ENCODE measurements at regions not wholly inside any gene's neighbourhood (a gene's known extent, or its start where the extent isn't known, plus 50 kb on each side); places are given as distances from the start of the nearest gene placed in this dataset.

DNA sequence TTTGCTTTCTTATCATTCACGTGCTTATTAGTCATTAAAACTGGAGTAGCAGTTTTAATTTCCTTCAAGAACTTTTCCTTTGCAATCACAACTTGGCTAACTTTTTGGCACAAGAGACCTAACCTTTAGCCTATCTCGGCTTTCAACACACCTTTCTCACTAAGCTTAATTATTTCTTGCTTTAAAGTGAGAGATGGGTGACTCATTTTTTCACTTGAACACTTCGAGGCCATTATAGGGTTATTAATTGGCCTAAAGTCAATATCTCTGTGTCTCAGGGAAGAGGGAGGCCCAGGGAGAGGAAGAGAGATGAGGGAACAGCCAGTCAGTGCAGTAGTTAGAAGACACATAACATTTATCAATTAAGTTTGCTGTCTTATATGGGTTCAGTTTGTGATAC, 289.8 kb downstream of the RBM43 start:
- no peak for DNase-seq

DNA sequence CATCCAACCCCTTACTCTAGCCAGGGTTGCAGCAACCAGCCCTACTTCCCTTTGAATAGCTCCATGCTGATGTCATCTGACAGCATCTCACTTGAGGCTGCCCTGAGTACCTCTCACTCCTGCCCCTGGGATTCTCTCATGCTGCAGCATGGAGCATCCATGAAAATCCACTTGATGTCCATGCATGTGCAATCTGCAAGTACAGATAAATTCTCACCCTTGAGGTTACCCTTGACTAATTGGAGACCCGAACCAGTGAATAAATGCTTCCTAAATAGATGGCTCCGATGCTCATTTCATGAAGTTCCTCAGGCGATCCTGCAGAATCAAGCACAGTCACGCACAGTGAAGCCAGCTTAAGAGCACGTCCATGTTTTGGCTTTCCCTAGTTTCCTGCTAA, 298.3 kb downstream of the RBM43 start:
- no peak for DNase-seq

DNA sequence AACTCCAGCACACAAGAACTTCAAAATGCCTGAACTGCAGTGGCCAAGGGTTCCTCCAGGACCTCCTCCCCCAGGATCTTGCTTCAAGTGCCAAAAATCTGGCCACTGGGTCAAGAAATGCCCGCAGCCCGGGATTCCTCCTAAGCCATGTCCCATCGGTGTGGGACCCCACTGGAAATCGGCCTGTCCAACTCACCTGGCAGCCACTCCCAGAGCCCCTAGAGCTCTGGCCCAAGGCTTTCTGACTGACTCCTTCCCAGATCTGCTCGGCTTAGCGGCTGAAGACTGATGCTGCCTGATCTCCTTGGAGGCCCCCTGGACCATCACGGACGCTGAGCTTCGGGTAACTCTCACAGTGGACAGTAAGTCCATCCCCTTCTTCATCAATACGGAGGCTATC, 306.4 kb downstream of the RBM43 start:
- DNase-seq, result no peak

DNA sequence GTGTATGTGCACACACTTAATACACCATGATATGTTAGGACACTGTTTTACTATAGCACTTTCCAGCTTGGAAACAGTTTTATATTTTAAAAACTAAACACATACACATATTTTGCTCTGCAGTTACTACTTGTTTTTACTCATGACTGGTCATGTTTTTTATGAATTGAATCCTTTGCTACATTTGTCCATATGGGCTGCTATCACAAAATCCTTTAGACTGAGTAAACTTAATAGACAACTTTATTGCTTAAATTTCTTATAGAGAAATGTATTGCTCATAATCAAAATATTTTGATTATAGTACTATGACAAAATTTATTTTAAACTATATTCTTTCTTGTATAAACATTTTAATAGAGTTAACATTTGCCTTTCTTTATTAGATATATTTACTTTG, 314.8 kb downstream of the RBM43 start:
- DNase-seq, result no peak

DNA sequence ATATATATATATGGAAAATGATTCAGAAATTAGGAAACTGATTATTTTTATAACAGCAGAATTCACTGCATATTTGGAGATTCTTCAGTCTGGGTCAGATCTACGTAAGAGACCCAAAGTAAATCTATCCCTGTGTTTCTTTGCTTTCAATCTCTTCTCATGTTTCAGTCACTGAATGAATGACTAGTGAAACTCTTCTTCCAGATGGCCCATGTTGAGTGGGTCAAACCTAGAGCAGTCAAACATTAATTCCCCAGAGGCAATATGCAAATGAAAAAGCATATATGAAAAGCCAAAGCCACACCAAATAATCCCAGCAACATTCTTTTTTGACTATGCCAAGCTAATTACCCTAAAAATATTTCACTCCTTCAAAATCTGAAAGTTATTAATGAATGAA, 317.3 kb downstream of the RBM43 start:
- no peak for DNase-seq

- no peak for DNase-seq
These were observed 322.6 kb downstream of the RBM43 start for GRCh38 chr2:150939087-150939486.

- no peak for DNase-seq
These were observed 323.1 kb downstream of the RBM43 start for GRCh38 chr2:150938527-150938926.

DNA sequence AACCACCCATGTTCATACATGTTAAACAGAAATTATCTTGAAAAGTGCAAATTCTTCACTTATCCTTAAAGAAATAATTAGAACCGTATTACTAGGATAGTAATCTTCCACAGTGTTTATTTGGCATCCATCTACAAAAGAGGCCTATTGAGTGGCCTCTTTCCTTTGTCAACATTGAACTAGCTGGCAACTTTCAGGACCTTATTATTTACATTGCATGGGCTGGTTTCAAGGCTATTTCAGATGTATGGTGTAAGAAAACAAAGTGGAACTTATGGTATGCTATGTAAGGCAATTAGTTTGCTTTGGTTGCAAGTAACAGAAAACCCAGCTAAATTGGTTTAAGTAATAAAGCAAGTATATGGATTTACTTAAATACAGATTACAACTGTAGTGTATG, 324.6 kb downstream of the RBM43 start:
- no peak for DNase-seq

DNA sequence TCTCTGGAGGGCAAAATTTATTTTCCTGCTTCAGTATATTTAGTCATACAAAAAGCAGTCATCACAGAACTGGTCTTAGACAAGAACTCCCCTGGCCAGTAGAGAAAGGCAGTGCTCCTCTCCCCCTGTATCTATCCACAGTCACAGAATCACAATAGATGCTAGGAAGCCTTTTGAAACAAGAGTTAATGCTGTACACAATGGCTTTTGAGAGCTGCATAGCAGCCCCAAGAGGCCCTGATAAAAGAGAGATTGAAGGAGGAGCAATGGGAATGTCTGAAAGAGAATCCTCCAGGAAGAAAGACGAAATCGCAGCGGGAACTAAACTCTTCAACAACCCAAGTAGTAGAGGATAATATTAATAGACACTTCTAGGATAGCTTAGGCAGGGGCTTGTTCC, 330.2 kb downstream of the RBM43 start:
- DNase-seq, result no peak

DNA sequence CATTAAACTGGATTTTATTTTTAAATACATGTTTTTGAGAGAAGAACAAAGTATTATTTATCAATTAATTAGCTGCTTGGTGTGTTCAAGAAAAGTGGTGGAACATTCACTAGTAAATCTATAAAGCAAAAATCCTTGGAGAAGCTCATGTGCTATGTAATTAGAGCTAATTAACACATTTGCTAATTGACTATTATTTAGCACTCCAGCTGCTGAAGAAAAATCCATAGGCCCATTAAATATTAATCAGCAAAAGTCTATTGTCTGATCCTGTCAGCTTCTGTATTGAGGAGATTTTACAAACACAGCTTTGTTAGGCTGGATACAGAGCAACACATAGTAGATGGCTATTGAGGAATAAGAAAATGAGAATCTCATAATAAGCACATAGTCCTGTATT, 336.1 kb downstream of the RBM43 start:
- DNase-seq, result no peak

DNA sequence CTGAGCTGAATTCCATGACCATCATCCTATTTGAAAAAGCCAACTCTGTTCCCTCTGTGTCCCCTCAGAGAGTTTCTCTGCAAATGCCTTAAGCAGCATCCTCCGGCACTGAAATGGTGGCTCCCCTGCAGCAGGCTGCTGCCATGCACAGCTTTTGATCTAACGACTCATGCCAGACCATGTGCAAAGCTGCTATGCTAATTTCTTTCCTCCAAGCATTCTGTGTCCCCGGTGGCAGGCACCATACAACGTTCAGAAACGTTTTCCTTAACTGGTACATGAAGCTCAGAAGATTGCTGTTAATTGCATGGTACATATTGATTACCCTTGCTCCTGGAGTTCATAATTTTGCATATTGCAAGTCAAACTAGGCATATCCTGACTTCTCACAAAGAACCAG, 336.8 kb downstream of the RBM43 start:
- no peak for DNase-seq

DNA sequence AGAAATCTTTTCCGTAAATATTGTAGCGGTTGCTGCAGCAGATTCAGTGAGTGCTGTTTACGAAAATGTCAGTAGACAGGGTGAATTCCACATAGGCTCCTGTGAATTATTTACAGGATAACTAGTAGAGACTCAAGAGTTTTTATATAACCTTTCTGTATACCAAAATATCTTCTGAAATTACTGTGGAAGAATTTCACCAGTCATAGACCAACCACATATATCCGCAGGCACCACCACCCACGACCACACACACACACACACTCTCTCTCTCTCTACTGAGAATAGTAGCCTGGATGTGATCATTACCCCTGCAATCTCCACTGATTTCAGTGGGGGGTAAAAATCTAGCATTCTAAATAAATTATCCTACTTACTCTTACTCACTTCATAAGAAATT, 341.8 kb downstream of the RBM43 start:
- no peak for DNase-seq

GRCh38 chr2:150917961-150918713, 343.5 kb downstream of the RBM43 start:
- no peak for DNase-seq

- DNase-seq, result no peak
These were observed 344.9 kb downstream of the RBM43 start for GRCh38 chr2:150916467-150917396.

DNA sequence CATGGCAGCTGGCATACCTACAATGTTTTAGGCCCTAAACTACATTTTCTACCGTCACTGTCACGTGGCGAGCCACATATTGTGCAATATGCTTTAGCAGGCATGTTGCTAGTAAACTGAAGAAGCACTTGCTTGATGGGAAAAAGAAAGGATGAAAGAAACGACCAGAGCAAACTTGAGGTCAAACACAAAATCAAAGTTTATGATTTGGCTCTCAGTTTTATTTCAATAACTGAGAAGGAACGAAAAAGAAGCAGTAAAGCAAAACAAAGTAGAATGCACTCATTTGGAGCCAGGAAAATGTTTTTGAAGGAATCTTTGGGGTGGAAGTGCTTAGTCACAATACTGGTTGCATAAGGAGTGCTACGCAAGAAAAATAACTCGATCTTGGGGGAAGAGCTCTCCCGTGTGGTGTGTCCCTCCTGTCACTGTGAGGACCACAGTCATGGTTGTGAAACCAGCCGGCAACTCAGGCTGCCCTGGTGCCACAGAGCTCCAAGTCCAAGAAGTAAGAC, 349.8 kb downstream of the RBM43 start:
- peak; percentile 13 for DNase-seq

GRCh38 chr2:150909613-150910012, 352.1 kb downstream of the RBM43 start:
- no peak for DNase-seq

DNA sequence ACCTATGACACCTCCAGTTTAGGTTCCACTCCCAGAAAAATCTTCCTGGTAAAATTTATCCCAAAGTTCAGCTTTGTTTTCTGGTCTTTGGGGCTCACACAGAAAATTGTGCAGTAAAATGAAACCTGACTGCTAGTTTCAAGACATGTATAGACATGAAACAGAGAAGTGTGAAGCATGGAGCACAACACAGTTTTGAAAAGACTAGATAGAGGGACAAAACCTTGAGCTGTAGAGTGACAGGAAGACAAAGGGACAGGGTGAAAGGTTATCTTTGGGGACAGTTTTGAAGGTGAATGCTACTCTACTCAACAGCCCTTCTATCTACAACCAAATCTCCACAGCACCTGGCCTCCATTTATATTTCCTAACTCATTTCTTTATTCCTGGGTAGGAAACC, 352.6 kb downstream of the RBM43 start:
- no peak for DNase-seq

GRCh38 chr2:150907466-150907865, 354.2 kb downstream of the RBM43 start:
- no peak for DNase-seq

DNA sequence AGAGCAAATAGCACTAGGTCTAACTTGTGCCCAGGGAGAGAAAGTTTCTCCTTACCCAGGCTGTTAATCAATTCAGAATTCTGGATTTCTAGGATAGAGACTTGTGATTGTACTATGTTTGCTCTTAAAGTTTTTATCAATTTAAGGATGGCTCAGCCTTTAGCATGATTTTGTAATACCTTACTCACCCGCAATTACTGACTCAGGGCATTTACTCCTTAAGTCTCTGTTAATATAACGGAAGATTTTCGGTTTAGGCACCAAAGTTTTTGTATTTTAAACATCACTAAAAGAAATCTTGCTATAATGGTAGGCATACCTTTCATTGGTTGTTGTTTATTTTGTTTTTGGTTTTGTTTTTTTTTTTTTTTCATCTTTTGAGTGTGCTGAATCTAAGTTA, 358.2 kb downstream of the RBM43 start:
- no peak for DNase-seq

GRCh38 chr2:150903055-150903454, 358.6 kb downstream of the RBM43 start:
- DNase-seq, result no peak

DNA sequence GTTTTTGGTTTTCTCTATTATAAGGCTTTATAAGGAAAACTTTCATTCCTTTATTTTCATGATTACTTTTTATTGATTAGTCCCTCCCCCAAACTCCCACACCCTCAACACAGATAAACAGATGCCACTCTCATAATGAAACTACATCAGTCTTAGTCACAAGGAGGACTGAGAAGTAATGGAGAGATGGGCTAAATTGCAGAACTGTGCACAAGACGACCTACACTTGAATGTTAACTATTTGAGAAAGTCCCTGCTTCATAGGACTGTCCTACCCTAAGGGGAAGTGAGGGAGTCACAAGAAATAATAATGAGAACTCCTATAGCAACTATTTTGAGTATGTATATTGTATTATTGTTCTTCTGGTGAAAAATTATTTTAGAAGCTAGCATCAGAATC, 360.8 kb downstream of the RBM43 start:
- no peak for DNase-seq

DNA sequence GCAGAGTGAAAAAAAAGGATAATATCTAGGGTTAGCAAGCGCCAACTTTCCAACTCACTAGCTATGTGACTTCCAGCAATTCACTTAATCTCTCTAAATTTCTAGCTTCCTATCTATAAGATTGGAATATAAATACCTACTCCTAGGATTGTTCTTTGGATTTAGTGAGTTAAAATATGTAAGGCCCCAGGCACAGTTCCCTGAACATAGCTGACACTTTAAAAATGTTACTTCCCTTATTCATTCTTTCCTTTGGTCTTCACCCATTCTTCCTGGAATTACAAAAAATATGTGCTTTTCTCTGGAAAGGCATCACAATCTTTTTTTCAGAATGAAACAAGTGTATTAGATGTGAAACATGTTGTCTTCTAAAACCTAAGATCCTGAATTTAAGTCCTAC, 365.7 kb downstream of the RBM43 start:
- DNase-seq, result no peak

DNA sequence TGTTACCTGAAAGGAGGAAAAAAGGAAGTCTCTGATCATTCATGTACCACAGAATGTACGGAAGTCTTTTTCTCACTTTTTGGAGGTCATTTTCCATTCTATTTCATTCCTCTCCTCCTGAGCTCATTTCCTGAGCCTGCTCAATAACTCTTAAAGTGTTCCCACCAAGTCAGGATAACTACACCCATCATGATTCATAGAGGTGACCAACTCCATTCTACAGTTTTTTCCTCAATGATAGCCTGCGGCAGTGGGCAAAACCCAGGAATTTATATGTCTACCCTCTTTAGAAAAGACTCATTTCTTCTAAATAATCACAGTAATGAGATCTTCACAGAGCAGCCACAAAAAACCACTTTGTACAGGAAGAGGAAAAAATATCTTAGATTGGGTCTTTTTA, 372.5 kb downstream of the RBM43 start:
- DNase-seq, result no peak

DNA sequence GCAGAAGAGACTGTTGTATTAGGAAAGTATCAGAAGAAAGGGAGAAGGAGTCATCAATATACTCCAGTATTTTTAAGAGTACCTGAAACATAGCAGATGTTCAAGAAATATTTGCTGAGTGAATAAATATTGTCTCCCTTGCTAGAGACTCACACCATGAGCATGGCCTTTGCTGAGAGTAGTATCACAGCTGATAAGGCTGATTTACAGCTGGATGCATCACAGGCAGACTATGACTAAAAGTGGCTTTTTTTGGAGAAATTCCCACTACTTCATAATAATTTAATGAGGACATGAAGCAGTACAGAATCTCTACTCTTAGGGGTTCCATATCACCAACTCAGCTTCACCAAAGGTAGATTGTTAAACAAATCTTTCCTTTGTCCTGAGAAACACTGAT, 373.3 kb downstream of the RBM43 start:
- no peak for DNase-seq
